Hematopoietic multipotent progenitor cell treated with erythropoietin and hydrocortisone succinate and interleukin-3 and kit ligand, for 6 days (in vitro differentiated cells): ENCODE measurements at regions not wholly inside any gene's neighbourhood (a gene's known extent, or its start where the extent isn't known, plus 50 kb on each side); places are given as distances from the start of the nearest gene placed in this dataset.

ENCODE experiments used
- DNase-seq: peaks from one replicate; pipeline ENCODE4 v3.0.0-alpha.2; 2015

GRCh38 chr11:106614262-106614661 lies 404.0 kb downstream of the GUCY1A2 start:
- DNase-seq, result no peak

GRCh38 chr11:106619320-106619990 lies 398.8 kb downstream of the GUCY1A2 start:
- DNase-seq, result no peak

- DNase-seq, result no peak
Measured at GRCh38 chr11:106621484-106621883, 396.8 kb downstream of the GUCY1A2 start.
